CD4-positive, alpha-beta T cell treated with Interleukin-15 for 4 hours (primary cell): ENCODE measurements at regions not wholly inside any gene's neighbourhood (a gene's known extent, or its start where the extent isn't known, plus 50 kb on each side); places are given as distances from the start of the nearest gene placed in this dataset.
"Not testable (repeated sequence)": the region's sequence is repeated elsewhere in the genome, so short reads cannot be mapped to it uniquely, and the experiment has no call there.

ENCODE experiments used
- DNase-seq: peaks from one replicate; pipeline ENCODE4 v3.0.0-alpha.2; 2020; ENCODE audit warnings: low spot score

DNA sequence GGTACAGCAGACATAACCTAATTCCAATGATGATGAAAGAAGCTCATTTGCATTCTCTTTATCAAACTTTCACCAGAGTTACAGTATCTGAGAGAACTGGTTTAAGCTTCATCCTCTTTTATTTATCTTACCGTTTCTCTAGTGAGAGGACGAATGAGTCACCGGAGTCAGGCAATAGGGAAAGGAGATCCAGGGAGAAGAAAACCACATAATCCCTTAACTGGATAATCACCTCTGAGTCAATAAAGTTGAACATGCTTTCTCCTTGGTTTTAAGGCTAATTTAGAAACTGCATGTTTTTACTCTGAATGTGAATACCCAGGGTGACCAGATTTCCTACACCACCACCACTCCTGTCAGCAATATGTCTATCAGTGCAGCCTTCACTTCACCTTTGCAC is 313.7 kb upstream of the TBX18 start:
- no peak for DNase-seq

DNA sequence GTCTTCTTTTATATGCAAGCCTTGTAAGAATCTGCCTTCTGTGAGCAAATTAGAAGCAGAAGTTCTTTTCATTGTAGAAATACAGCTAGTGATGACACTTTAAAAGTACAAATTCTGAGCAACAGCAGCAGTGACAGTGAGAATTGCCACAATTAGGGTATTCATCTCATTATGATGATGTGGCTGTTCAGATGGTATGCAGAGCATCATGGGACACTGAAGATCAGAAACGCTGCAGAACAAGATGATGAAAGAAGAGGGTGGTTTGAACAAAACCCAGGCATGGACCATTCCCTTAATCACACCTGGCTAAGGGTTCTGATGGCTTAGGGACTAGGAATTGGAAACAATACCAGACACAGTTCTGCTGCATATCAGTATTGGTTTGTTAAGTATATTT is 312.7 kb upstream of the TBX18 start:
- DNase-seq, result no peak

DNA sequence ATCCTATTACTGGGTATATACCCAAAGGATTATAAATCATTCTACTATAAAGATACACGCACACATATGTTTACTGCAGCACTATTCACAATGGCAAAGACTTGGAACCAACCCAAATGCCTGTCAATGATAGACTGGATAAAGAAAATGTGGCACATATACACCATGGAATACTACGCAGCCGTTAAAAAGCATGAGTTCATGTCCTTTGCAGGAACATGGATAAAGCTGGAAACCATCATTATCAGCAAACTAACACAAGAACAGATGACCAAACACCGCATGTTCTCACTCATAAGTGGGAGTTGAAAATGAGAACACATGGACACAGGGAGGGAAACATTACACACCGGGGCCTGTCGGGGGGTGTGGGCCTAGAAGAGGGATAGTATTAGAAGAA is 307.4 kb upstream of the TBX18 start:
- DNase-seq, result not testable (repeated sequence)

DNA sequence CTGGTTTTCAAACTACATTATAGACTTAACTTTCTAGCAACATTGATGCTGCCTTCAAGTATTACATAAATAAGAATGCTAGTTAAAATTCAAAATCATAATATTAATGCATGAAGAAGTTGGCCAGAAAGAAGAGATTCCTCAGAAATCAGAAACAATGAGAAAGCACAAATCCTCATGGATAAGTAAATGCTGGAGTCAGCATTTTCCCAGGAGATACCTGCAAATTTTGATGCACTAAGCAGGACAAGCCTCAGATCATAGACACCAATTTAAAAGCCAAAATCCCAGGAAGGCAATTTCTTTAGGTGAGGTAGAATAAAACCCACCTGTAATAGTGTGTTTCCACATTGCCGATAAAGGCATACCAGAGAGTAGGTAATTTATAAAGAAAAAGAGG is 305.2 kb upstream of the TBX18 start:
- no peak for DNase-seq

DNA sequence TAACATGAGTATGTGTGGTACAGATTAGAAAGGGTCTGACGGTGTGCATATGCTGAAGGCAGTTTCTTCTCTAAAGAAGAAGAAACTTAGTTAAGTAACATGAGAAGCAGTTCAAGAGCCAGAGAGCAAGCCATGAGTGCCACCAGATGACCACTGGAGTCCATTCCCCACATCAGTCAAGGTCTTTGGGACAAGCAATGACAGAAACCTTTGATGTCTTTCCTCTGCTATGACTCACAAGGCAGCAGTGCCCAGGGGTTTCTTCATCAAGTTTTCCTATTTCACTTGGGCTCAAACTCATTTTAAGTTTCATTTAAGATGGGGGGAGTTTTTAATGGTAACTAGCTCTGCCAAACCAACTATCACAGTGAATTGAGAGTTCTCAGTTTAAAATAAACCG is 303.8 kb upstream of the TBX18 start:
- no peak for DNase-seq

DNA sequence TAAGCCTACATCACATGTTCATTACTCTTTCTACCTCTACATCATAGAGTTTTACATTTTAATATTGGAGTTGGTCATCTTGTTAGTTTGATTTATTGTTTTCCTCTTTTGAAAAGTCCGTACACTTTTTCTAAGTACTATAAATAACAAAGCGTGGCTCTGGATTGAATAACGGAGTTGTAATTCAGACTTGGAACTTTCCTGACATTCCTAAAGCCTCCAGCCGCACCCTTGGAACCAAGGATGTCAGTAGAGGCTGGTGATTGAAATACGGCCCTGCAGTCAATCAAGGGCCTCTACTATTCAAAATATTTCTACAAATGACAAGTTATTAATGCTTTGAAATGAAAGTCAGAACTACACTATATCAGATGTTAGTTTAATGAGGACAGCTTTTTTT is 301.9 kb upstream of the TBX18 start:
- no peak for DNase-seq

DNA sequence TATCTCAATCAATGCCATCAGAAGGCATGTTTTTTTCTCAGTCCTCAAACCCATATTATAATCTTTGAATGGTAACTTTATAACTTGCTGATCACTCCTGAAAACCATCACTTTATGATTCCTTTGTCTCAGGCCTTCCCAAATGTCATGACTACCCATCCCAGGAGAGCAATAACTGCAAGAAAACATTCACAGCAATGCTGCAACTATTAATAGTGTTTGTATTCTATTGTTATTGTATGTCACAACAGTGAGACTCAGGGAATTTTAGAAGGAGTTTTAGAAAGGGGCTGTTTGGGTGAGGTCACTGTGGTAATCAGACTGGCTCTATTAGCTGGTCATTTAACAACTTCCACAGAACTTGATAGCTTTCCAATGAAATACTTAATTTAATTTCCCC is 301.4 kb upstream of the TBX18 start:
- no peak for DNase-seq

DNA sequence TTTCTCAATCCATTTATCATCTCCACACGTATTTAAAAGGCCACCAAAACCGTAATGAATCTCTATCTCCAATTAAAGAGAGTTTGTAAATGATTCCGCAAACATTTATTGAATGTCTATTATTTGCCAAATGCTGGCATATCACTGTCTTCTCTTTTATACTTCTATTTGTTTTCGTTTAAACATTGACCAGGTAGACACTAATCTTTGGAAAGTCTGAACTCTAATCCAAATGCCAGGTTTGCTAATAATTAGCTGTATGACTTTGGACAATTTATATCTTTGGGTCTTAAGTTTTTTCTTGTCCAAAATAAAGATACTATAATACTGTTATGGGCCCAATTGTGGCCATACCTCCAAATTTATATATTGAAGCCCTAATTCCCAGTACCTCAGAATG is 299.2 kb upstream of the TBX18 start:
- no peak for DNase-seq

DNA sequence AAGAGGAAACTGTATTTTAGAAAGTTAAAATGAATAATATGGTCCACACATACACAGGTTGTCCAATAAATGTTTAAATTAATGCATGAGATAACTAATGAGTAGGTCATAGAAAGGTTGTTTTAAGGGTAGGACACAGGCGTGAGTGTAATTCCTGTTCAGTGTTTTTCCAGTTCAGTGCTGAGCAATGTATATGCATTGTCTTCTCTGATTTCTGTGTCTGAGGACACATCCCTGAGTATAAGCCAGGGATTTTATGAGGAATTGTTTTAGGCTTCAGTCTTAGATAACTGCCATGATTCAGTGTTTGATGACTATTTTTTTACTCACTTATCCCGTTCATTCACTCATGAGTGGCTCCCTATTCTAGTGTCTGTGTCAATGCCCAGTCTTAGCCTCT is 298.5 kb upstream of the TBX18 start:
- DNase-seq, result no peak

DNA sequence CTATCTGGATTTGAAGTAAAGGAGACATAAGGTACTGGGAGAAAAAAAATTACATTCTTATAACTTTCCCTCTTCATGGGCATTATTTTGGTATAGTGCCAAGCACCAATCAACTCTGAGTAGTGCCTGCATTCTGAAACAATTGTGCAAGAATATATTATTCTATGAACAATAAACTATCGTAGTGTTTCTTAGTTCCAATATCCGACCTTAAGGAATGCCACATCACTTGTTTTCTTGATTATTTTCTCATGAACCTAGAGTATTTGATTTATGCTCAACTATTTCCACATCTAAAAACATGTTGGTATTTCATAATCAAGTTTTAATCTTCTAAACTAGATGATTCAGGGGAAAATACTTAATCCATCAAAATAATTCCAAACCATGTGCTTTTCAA is 294.4 kb upstream of the TBX18 start:
- DNase-seq, result no peak

DNA sequence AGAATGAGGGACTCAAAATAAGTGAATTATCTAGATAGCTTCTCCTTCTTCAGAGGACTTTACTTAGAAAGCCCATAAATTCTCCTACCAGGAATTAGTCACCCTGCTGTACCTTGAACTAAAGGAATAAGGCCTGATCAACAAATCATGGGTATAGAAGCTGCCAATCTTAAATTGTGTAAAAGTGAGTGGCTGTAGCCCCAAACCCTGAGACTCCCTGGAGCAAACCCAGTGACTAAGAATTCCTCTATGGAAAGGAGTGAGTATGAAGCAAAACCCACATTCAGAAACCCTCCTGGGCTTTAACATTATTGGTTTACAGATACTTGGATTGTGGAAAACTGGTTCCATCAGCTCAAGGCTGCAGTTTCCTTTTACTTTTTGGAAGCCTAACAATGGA is 285.8 kb upstream of the TBX18 start:
- DNase-seq, result no peak

DNA sequence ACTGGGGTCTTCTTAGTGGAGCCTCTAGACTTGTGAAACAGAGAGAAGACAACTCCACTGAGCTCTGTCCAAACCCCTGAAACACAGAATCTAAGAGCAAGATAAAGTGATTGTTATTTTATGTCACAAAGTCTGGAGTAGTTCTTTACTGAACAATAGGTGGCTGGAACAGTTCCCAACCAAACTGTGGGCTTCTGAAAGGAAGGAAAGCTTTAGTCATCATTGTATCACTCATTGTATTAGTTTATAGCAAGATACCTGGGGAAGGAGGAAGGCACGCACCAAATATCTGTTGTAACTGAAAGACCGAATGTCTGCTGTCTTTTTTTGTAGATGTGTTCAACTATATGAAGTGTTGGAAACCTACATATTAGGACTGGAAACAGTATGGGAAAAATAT is 284.9 kb upstream of the TBX18 start:
- DNase-seq, result no peak

DNA sequence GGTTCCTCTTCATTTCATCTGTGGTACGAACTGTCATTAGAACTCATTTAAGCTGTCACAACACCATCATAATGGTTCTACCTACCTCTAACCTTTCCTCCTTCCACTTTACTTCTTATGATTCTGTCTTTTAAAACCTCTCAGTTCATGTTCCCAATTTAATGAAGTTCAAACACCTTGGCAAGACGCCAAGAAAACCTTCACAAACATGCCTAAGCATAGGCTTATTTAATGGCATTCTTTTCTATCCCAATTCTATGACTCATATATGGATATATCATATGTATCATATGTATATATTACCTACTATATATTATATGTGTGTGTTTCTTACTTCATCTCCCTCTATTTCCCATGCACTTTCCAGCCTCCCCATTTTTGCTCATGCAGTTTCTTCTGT is 283.4 kb upstream of the TBX18 start:
- DNase-seq, result no peak

DNA sequence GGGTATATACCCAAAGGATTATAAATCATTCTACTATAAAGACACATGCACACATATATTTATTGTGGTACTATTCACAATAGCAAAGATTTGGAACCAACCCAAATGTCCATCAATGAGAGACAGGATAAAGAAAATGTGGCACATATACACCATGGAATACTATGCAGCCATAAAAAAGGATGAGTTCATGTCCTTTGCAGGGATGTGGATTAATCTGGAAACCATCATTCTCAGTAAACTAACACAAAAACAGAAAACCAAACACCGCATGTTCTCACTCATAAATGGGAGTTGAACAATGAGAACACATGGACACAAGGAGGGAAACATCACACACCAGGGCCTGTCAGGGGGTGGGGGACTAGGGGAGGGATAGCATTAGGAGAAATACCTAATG is 281.4 kb upstream of the TBX18 start:
- DNase-seq, result not testable (repeated sequence)

DNA sequence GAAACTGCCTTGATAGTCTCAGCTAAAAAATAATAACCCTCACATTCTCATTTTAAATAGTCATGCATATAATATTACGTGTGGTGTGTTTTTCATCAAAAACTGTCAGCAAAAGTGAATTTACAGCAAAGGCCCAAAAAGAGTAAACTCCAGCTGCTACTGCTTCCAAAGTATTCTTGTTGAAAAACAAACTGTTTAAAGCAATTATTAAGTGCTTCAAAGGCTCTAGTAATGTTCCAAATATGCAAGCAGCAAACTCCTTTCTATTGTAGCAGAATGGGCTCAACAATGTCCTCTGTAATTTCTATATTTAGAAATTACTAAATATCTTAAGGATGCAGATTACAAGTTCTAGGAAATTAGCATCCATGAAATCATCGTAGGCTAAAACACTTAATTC is 280.0 kb upstream of the TBX18 start:
- DNase-seq, result no peak

DNA sequence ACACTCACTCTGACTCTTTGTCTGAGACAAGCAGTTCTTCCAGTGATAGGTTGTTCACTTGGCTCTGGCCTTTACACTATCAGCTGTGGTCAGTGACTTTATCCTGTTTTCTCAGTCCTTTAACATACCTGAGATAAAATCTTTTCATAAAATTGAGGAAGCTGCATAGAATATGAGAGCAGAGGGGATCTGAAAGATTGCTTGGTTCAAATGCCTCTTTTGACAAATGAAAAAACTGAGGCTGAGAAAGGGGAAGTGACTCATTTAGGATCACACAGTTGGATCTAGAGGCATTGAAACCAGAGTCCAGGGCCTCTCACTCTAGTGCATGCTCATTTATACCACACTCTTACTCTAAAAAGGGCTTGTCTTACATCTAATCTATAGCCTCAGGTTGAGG is 277.0 kb upstream of the TBX18 start:
- no peak for DNase-seq

DNA sequence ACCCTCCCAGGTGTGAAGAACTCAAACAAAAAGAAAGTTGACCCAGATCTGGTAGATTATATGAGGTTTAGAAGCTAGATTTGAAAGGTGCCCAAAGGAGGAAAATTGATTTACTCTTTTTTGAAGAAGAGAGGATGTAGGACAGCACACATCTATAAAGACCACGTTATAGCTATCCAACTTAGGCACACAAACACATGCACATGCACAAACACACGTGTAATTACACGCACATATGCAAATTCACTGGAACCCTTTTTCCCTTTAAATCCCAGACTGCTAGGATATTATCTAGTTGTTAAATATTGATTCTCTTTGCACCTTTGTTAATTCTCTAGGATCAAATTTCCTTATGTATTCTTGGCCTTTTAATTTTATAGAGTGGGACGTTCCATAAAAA is 272.8 kb upstream of the TBX18 start:
- no peak for DNase-seq

DNA sequence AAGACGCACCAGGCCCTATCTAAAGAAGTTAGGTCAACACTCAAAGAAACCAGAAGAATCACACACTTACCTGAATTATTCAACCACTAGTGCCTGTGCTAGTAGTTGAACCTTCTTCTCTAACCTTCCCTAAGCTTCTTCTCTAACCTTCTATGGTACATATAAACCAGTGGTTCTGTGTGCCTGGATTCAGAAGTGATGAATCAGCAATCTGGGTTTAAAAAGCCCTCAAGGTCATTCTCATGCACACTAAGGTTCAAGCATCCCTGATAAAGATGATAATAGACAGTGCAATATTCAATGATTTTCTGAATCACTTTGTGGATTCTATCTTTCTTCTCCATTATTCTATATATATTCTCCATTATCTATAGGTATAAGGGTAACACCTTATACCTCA is 271.4 kb upstream of the TBX18 start:
- DNase-seq, result no peak

DNA sequence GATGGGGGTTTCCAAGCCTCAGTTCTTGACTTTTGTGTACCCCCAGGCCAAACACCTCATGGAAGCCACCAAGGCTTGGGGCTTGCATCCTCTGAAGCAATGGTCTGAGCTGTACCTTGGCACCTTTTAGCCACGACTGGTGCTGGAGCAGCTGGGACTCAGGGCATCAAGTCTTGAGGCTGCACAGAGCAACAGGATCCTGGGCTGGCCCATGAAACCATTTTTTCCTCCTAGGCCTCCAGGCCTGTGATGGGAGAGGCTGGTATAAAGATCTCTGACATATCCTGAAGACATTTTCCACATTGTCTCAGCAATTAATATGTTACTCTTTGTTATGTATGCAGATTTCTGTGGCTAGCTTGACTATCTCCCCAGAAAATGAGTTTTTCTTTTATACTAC is 269.1 kb upstream of the TBX18 start:
- no peak for DNase-seq

DNA sequence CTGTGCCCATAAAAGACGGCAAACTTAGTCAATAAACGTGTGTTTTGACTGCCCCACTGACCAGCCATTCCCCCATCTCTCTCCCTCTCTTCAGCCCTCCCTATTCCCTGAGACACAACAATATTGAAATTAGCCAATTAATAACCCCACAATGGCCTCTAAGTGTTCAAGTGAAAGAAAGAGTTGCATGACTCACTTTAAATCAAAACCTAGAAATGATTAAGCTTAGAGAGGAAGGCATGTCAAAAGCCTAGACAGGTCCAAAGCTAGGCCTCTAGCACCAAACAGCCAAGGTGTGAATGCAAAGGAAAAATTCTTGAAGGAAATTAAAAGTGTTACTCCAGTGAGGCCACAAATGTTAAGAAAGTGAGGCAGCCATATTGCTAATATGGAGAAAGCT is 261.6 kb upstream of the TBX18 start:
- DNase-seq, result no peak

DNA sequence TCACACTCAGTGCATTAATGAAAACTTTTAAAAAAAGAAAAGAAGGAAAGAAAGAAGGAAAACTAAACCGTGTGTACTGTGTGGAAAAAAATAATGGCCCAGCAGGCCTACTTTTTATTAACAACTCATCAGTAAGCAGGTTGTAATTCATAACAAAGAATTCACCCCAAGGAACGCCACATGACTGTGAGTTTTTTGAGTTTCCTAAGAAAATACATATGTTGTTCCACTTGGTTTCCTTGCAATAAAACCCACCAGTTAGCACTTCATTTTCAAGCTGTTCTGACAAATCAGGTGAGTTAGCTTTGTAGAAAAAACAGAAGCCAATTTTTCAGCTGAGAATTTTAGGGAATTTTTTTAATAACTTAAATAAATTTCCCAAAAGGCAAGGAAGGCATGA is 259.3 kb upstream of the TBX18 start:
- DNase-seq, result no peak

DNA sequence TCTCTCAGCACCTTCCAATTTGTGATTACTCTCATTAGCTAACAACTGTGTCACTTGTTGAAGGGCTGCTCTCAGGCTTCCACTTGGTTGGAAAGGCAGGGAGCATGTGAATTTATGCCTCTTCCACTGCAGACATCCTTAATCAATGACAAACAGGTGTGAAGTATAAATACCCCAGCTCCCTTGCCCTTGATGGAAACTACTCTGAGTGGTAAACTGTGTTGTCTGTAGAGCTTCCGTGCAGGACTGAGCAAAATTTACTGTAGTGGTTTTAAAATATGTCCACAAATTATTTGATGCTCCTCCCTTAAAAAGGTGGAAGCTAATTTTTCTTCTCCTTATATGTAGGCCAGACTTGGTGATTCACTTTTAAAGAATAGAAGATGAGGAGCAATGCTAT is 253.0 kb upstream of the TBX18 start:
- DNase-seq, result no peak

DNA sequence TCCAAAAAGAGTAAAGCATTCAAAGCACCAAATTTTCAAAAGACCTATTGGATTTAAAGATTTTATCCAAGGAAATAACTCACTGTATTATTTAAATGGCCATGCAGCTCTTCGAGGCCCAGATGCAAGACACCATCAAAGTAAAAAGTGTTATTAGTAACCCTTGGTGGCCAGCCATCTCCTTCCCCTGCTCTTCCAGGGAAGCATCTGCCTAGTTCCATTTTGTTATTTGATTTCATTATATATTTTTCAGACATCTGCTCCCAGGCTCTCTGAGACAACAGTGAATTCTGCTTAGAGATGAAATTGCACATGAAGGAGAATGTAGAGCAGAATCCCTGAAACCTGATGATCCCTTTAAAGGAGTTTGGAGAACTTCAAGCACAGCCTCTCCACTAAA is 252.3 kb upstream of the TBX18 start:
- no peak for DNase-seq

DNA sequence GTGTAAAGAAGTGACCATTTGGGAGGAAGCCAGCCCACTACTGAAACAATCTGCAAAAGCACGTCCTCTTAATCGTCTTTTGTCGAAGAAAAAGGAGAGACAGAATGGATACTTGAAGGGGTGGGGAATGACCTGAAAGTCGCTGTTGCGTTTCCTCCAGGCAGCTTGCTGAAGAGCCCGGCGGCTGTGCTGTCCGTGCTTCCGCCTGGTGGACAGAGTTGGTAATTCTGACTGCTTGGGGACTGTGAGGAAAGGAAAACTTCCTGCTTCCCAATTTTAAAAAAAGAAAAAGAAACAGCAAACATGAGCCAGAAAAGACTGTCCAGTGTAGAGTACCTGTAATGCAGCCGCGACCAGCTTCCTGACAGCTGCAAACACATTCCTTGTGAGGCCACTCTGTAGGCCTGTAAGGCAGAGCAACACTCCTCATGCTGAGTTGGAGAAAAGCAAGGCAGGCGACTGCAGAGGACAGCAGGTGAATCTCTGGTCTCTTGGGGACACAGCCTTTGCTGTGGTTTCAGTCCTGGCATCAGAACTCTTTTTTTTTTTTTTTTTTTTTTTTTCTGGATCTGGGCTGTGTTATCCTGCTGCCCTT is 251.1 kb upstream of the TBX18 start:
- DNase-seq, result no peak

DNA sequence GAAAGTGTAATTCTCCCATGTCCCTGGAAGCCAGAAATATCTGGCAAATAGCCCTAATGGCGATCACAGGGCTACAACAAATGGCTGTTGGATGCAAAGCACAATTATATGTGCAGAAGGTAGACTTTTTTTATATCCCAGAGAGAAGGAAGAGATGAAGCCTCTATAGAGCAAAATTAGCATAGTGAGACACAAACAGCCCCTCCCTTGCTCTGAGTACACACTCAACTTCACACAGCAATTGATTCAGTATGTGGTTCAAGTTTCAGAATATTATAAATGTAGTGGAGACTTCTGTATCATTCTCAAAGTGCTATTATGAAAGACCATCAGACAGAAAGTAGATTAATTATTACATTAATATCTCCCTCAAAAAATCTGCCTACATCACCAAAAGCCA is 246.5 kb upstream of the TBX18 start:
- DNase-seq, result no peak
